Thoracic aorta (tissue), 2 donors: ENCODE measurements at regions not wholly inside any gene's neighbourhood (a gene's known extent, or its start where the extent isn't known, plus 50 kb on each side); places are given as distances from the start of the nearest gene placed in this dataset.

Source experiments
- ATAC-seq: fragments of 150-250 bp; one replicate; pipeline ENCODE4 v1.8.0; 2017; ENCODE audit warnings: low read depth; ENCODE audit not compliant: insufficient number of reproducible peaks, low FRiP score
- DNase-seq: peaks from one replicate; pipeline ENCODE4 v3.0.0-alpha.2; 2020; ENCODE audit warnings: low spot score
- H3K27ac ChIP-seq, 2 donors: fragments of 200-600 bp; sonication (generic); 1 replicate in 1 of 2; 2 replicates in 1 of 2; pipeline ENCODE4 v1.5.1; 2016; ENCODE audit warnings: mild to moderate bottlenecking in 2 of 2, moderate library complexity in 2 of 2
- H3K27me3 ChIP-seq: fragments of 200-600 bp; sonication (generic); replicated peaks from 2 replicates; pipeline ENCODE4 v1.6.0; 2016; ENCODE audit warnings: mild to moderate bottlenecking; ENCODE audit not compliant: insufficient read depth
- H3K36me3 ChIP-seq: fragments of 200-600 bp; sonication (generic); one replicate; pipeline ENCODE4 v1.5.1; 2016
- H3K4me1 ChIP-seq, 2 donors: fragments of 200-600 bp; sonication (generic); 1 replicate in 1 of 2; 2 replicates in 1 of 2; pipeline versions ENCODE4 v1.5.1 to v1.6.0; 2016; ENCODE audit warnings: low read depth in 2 of 2, mild to moderate bottlenecking in 1 of 2; ENCODE audit not compliant: control insufficient read depth in 1 of 2
- H3K4me3 ChIP-seq: fragments of 200-600 bp; sonication (generic); 2 replicates; pipeline ENCODE4 v1.5.1; 2016; ENCODE audit warnings: mild to moderate bottlenecking
- H3K9me3 ChIP-seq: fragments of 200-600 bp; sonication (generic); 2 replicates; pipeline ENCODE4 v1.5.1; 2016
- CTCF ChIP-seq: fragments of 200-600 bp; sonication (generic); IDR thresholded peaks from one replicate; pipeline ENCODE4 v1.5.1; 2019; ENCODE audit warnings: antibody characterized with exemption

GRCh38 chr12:23303821-23304220 lies 645.6 kb downstream of the SOX5 start:
- DNase-seq = no peak
- TF ChIP-seq CTCF = no peak
- no peak for ATAC-seq
- H3K27ac ChIP-seq = no peak overlapping the region
- H3K4me3 ChIP-seq = no peak overlapping the region
- peaks cover 0 to 3% of the 10 kb centered on the region in 2 donors for H3K4me1 ChIP-seq
- H3K27me3 ChIP-seq = no peaks in the 10 kb centered on the region
- H3K9me3 ChIP-seq = no peaks in the 10 kb centered on the region
- no peaks in the 10 kb centered on the region for H3K36me3 ChIP-seq

- ATAC-seq (no peak), DNase-seq (no peak)
- no peak overlapping the region for H3K4me3 ChIP-seq
- H3K36me3 ChIP-seq = no peaks in the 10 kb centered on the region
- no peaks in the 10 kb centered on the region for H3K9me3 ChIP-seq
- H3K4me1 ChIP-seq = peaks cover 0 to 11% of the 10 kb centered on the region in 2 donors
- no peak overlapping the region for H3K27ac ChIP-seq
- H3K27me3 ChIP-seq = no peaks in the 10 kb centered on the region
- TF ChIP-seq CTCF = no peak
Measured at GRCh38 chr12:23333938-23334337, 615.5 kb downstream of the SOX5 start.

GRCh38 chr12:23335593-23335992 lies 613.9 kb downstream of the SOX5 start:
- Histone ChIP-seq H3K4me3 (no peak overlapping the region), H3K4me1 (peaks cover 0 to 18% of the 10 kb centered on the region in 2 donors), H3K36me3 (no peaks in the 10 kb centered on the region), H3K27ac (no peak overlapping the region), H3K9me3 (no peaks in the 10 kb centered on the region), H3K27me3 (no peaks in the 10 kb centered on the region)
- no peak for ATAC-seq
- no peak for DNase-seq
- no peak for TF ChIP-seq CTCF

GRCh38 chr12:23337213-23337612 lies 612.3 kb downstream of the SOX5 start:
- Histone ChIP-seq H3K4me3 (no peak overlapping the region), H3K4me1 (peaks cover 6 to 26% of the 10 kb centered on the region in 2 donors), H3K27ac (no peak overlapping the region), H3K27me3 (no peaks in the 10 kb centered on the region), H3K36me3 (no peaks in the 10 kb centered on the region), H3K9me3 (no peaks in the 10 kb centered on the region)
- DNase-seq = no peak
- ATAC-seq = no peak
- TF ChIP-seq CTCF = no peak

GRCh38 chr12:23340351-23340750 lies 609.1 kb downstream of the SOX5 start:
- peaks cover 6 to 17% of the 10 kb centered on the region in 2 donors for H3K4me1 ChIP-seq
- no peaks in the 10 kb centered on the region for H3K9me3 ChIP-seq
- H3K27ac ChIP-seq = no peak overlapping the region
- ATAC-seq (no peak), DNase-seq (no peak)
- no peaks in the 10 kb centered on the region for H3K36me3 ChIP-seq
- no peaks in the 10 kb centered on the region for H3K27me3 ChIP-seq
- no peak overlapping the region for H3K4me3 ChIP-seq
- no peak for TF ChIP-seq CTCF
